Caco-2 (cell line): ENCODE measurements at regions not wholly inside any gene's neighbourhood (a gene's known extent, or its start where the extent isn't known, plus 50 kb on each side); places are given as distances from the start of the nearest gene placed in this dataset.

Source experiments
- BruUV-seq: library from RNA; stranded (reverse); fragments of 400-500 nt; replicated peaks from 2 replicates; lab custom pipeline; 2021; lab: Mats Ljungman, UMichigan
- CTCF ChIA-PET: fragments of 300-600 bp; sonication (Branson Sonifier 250); formaldehyde crosslinking; loops from one replicate; lab custom pipeline; 2022; ENCODE audit warnings: antibody characterized with exemption; lab: Charles Lee
- POLR2A ChIA-PET: fragments of 300-600 bp; sonication (Branson Sonifier 250); formaldehyde crosslinking; loops from one replicate; lab custom pipeline; 2022; ENCODE audit warnings: antibody characterized with exemption; lab: Charles Lee
- DNase-seq, 2 experiments: peaks; one replicate each; pipeline versions ENCODE4 v3.0.0 to v3.0.0-alpha.2; 2020 to 2022
- H3K27me3 ChIP-seq: replicated peaks from 2 replicates; pipeline ENCODE4 v1.6.0; 2011; ENCODE audit warnings: low read length; ENCODE audit not compliant: control insufficient read depth, insufficient read depth
- H3K36me3 ChIP-seq: 2 replicates; pipeline ENCODE4 v1.5.1; 2011; ENCODE audit warnings: low read length; ENCODE audit not compliant: control insufficient read depth, insufficient read depth
- H3K4me1 ChIP-seq: fragments of 250-450 bp; sonication (Bioruptor Pico); 2 replicates; pipeline ENCODE4 v1.5.1; 2020; ENCODE audit warnings: mild to moderate bottlenecking
- H3K4me3 ChIP-seq: 2 replicates; pipeline ENCODE4 v1.5.1; 2011; ENCODE audit warnings: low read depth, mild to moderate bottlenecking, control low read depth, low read length
- H3K9me3 ChIP-seq: fragments of 250-450 bp; sonication (Bioruptor Pico); 2 replicates; pipeline ENCODE4 v1.5.1; 2020; ENCODE audit warnings: mild to moderate bottlenecking, moderate library complexity
- H3K27ac Mint-ChIP-seq: one replicate; pipeline ENCODE4 v1.8.0; 2022; ENCODE audit warnings: mixed read lengths; ENCODE audit not compliant: unreplicated experiment
- H3K27me3 Mint-ChIP-seq: one replicate; pipeline ENCODE4 v1.8.0; 2022; ENCODE audit warnings: mixed read lengths; ENCODE audit not compliant: insufficient read depth, unreplicated experiment
- H3K36me3 Mint-ChIP-seq: one replicate; pipeline ENCODE4 v1.8.0; 2022; ENCODE audit warnings: mild to moderate bottlenecking, mixed read lengths; ENCODE audit not compliant: insufficient read depth, unreplicated experiment
- H3K4me1 Mint-ChIP-seq: one replicate; pipeline ENCODE4 v1.8.0; 2022; ENCODE audit warnings: low read depth, mixed read lengths; ENCODE audit not compliant: unreplicated experiment
- H3K4me3 Mint-ChIP-seq: one replicate; pipeline ENCODE4 v1.8.0; 2022; ENCODE audit warnings: mild to moderate bottlenecking, moderate library complexity, mixed read lengths; ENCODE audit not compliant: unreplicated experiment
- H3K9me3 Mint-ChIP-seq: one replicate; pipeline ENCODE4 v1.8.0; 2022; ENCODE audit warnings: mixed read lengths; ENCODE audit not compliant: unreplicated experiment
- intact Hi-C: fragments of 100-400 bp; cut with micrococcal nuclease; formaldehyde crosslinking; loops from one replicate; pipeline ENCODE4 v1.10.0; 2022; ENCODE audit not compliant: unreplicated experiment
- TF ChIP-seq, protein P1 (sequence below), 2 experiments: fragments of 200-600 bp in 1 of 2; IDR thresholded peaks; 1 replicate in 1 of 2; 2 replicates in 1 of 2; pipeline versions ENCODE4 v1.5.1 to v1.8.0; 2011 to 2022; ENCODE audit warnings: antibody characterized with exemption in 1 of 2, control low read depth in 1 of 2, inconsistent platforms in 1 of 2, low read depth in 1 of 2, low read length in 1 of 2, mild to moderate bottlenecking in 1 of 2, moderate library complexity in 1 of 2; ENCODE audit not compliant: insufficient read depth in 1 of 2, severe bottlenecking in 1 of 2, unreplicated experiment in 1 of 2

DNA sequence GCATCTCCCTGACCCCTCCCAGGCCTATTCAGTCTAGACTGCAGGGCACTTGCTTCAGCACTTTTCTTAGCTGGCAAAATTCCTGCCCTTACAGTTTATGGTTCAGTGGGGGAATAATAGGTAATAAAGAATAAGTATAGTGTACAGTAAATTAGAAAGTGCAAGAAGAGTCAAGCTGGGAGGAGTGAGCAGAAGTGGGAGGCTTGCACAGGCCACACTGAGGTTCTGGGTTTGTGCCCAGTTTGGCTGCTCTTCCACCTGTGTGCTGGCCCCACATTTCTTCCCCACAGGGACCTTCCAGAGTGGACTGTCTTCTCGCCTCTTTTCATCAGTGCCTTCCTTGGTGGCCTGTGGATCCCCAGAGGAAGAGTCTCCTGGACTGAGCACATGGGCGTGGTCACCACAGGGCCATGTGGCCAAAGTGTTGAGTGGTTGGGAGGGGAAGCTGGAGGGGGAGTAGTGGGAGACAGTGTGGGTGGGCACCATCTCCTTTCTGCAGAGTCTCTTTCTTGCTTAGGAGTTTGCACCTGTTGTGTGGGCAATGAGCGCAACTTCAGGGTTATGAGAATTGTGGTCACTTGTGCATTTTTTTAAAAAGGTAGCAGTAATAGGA lies 128.6 kb upstream of the ZSWIM2 start:
- Mint-ChIP-seq H3K27me3 (no peaks in the 10 kb centered on the region), H3K4me3 (no peak overlapping the region), H3K36me3 (no peaks in the 10 kb centered on the region), H3K27ac (no peak overlapping the region), H3K9me3 (no peaks in the 10 kb centered on the region), H3K4me1 (peaks cover 8% of the 10 kb centered on the region)
- ChIA-PET CTCF (no interaction called here), POLR2A (no interaction called here)
- no TSS peak for BruUV-seq
- Histone ChIP-seq H3K4me3 (no peak overlapping the region), H3K4me1 (peaks cover 7% of the 10 kb centered on the region; the same call in 1 of the 2 replicates), H3K36me3 (no peaks in the 10 kb centered on the region), H3K9me3 (no peaks in the 10 kb centered on the region), H3K27me3 (no peaks in the 10 kb centered on the region; the same call in 1 of the 2 replicates)
- intact Hi-C loops: loop anchor here (2.0 kb wide), 1 partner anchor 31 kb away; no protein-coding TSS in a partner anchor
- no peak for DNase-seq
- TF ChIP-seq, protein P1, sequence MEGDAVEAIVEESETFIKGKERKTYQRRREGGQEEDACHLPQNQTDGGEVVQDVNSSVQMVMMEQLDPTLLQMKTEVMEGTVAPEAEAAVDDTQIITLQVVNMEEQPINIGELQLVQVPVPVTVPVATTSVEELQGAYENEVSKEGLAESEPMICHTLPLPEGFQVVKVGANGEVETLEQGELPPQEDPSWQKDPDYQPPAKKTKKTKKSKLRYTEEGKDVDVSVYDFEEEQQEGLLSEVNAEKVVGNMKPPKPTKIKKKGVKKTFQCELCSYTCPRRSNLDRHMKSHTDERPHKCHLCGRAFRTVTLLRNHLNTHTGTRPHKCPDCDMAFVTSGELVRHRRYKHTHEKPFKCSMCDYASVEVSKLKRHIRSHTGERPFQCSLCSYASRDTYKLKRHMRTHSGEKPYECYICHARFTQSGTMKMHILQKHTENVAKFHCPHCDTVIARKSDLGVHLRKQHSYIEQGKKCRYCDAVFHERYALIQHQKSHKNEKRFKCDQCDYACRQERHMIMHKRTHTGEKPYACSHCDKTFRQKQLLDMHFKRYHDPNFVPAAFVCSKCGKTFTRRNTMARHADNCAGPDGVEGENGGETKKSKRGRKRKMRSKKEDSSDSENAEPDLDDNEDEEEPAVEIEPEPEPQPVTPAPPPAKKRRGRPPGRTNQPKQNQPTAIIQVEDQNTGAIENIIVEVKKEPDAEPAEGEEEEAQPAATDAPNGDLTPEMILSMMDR (IDR thresholded peaks at IDR 0.05; ENCODE audit: insufficient read depth in 1 of 2, low read depth in 1 of 2, low read length in 1 of 2, severe bottlenecking in 1 of 2, unreplicated experiment in 1 of 2): no peak

DNA sequence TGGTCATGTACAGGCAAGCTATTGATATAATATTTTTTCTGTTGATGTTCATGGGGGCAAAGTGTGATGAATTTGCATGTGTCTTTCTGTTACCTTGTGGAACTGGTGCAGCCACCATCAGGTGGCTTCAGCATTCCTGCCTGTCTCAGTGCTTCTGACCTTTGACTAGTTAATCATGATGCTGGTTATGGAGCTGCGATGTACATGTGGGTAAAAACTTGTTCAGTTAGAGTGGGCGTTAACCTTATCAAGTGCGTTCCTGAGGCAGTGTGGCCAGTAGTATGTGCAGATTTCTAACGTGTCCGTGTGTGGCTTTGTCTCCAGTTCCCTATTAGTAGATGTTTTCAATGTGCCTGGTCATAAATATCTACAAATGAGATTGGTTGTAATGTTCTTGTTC lies 127.4 kb upstream of the ZSWIM2 start:
- Histone ChIP-seq H3K4me1 (peaks cover 7% of the 10 kb centered on the region; the same call in 1 of the 2 replicates), H3K27me3 (no peaks in the 10 kb centered on the region; the same call in 1 of the 2 replicates), H3K36me3 (no peaks in the 10 kb centered on the region), H3K9me3 (no peaks in the 10 kb centered on the region), H3K4me3 (no peak overlapping the region)
- no peak overlapping the region for H3K27ac Mint-ChIP-seq
- peak in 1 of 2 experiments; percentile 27 for DNase-seq
- POLR2A ChIA-PET: no interaction called here
- BruUV-seq: no TSS peak
- no peaks in the 10 kb centered on the region for H3K9me3 Mint-ChIP-seq
- CTCF ChIA-PET: no interaction called here
- intact Hi-C loops: loop anchor here (2.0 kb wide), 1 partner anchor 30 kb away; no protein-coding TSS in a partner anchor
- no peaks in the 10 kb centered on the region for H3K27me3 Mint-ChIP-seq
- H3K4me3 Mint-ChIP-seq: no peak overlapping the region
- TF ChIP-seq, protein P1 (IDR thresholded peaks at IDR 0.05; ENCODE audit: insufficient read depth in 1 of 2, low read depth in 1 of 2, low read length in 1 of 2, severe bottlenecking in 1 of 2, unreplicated experiment in 1 of 2): no peak
- no peaks in the 10 kb centered on the region for H3K36me3 Mint-ChIP-seq
- H3K4me1 Mint-ChIP-seq: peaks cover 8% of the 10 kb centered on the region

DNA sequence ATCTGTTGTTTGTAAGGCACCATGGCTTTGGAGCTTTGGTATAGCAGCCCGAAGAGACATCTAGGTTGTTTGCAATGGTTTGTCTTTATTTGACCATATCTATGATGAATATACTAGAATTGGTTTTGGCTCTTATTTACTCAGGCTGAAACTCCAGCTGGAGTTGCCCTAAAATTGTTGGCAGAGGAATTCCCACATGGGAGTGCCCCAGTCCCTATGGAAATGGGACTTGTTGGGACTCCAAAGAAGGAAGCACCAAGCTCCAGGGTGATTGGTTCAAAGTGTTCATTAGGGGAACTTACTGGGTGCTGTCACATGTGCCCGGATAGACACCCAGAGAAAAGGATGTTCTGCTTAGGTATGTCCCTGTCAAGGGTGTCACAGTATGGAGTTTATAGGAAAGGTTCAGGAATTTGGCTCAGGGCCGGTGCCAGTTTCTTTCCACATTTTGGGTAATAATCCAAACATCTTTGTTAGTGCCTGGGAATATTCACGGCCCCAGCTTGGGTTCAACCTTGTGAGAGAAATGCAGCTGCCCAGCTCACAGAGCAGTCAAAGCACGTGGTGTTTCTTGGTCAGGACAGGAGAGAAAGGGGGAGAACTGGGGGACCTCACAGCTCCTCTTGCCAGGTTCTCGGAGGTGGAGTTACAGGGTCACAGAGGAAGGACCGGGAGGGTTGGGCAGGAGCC lies 123.5 kb upstream of the ZSWIM2 start:
- no peaks in the 10 kb centered on the region for H3K27me3 Mint-ChIP-seq
- Histone ChIP-seq H3K4me1 (peaks cover 7% of the 10 kb centered on the region; the same call in 1 of the 2 replicates), H3K27me3 (no peaks in the 10 kb centered on the region; the same call in 1 of the 2 replicates), H3K36me3 (no peaks in the 10 kb centered on the region), H3K4me3 (no peak overlapping the region), H3K9me3 (no peaks in the 10 kb centered on the region)
- no peak overlapping the region for H3K27ac Mint-ChIP-seq
- peaks cover 8% of the 10 kb centered on the region for H3K9me3 Mint-ChIP-seq
- no peak for DNase-seq
- H3K36me3 Mint-ChIP-seq: no peaks in the 10 kb centered on the region
- TF ChIP-seq, protein P1 (IDR thresholded peaks at IDR 0.05; ENCODE audit: insufficient read depth in 1 of 2, low read depth in 1 of 2, low read length in 1 of 2, severe bottlenecking in 1 of 2, unreplicated experiment in 1 of 2): no peak
- H3K4me3 Mint-ChIP-seq: no peak overlapping the region
- intact Hi-C loops: no loop called here
- H3K4me1 Mint-ChIP-seq: peaks cover 8% of the 10 kb centered on the region
- POLR2A ChIA-PET: no interaction called here
- no TSS peak for BruUV-seq
- CTCF ChIA-PET: interaction anchor here (0.6 kb wide), 1 partner anchor 23 kb away, joined by 3 read pairs; no protein-coding TSS in a partner anchor
